Liver (tissue), 2 donors: ENCODE measurements at regions not wholly inside any gene's neighbourhood (a gene's known extent, or its start where the extent isn't known, plus 50 kb on each side); places are given as distances from the start of the nearest gene placed in this dataset.

Experiments
- REST ChIP-seq: IDR thresholded peaks from 2 replicates; pipeline ENCODE4 v1.6.1; 2016; ENCODE audit warnings: antibody characterized with exemption, mild to moderate bottlenecking
- TAF1 ChIP-seq: conservative IDR thresholded peaks from 2 replicates; pipeline ENCODE4 v1.6.1; 2016; ENCODE audit warnings: antibody characterized with exemption, mild to moderate bottlenecking
- donor health status: healthy.

- TF ChIP-seq REST, result no peak
- no peak for TF ChIP-seq TAF1
Measured at GRCh38 chr10:125362950-125363349, 202.6 kb upstream of the CTBP2 start.
